ENCODE measurements at regions not wholly inside any gene's neighbourhood (a gene's known extent, or its start where the extent isn't known, plus 50 kb on each side); places are given as distances from the start of the nearest gene placed in this dataset.

DNA sequence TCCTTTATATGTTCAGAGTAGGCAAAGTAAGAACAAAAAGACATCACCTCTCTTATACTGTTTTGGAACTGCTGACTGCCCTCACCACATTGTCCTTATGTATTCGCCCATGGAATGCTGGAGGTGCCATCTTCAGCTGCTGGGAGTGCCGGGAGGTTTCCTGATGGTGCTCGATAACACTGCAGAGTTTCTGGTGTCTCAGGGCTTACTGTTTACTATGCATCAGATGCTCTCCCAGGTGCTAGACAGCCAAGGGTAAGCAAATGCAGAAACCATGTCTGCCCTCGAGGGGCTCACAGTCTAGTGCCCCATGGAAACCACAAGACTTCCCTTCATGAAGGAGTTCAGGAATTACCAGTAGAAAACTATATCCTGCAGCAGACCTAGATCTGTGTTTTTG lies 70.1 kb upstream of the SMIM23 start:
- Histone ChIP-seq H2AFZ (ENCODE audit: low read length) (no peak overlapping the region), H3K4me3 (replicated peaks in 1 of 4; ENCODE audit: control extremely low read depth in 1 of 4, insufficient read depth in 1 of 4, low read depth in 3 of 4, low read length in 4 of 4) (no peak overlapping the region), H3K9me3 (ENCODE audit: control insufficient read depth, insufficient read depth, low read depth, low read length) (no peaks in the 10 kb centered on the region), H3K27me3 (ENCODE audit: control insufficient read depth, insufficient read depth, low read length) (peaks cover 13% of the 10 kb centered on the region), H4K20me1 (ENCODE audit: control insufficient read depth, extremely low read depth, insufficient read depth, low read length) (no peaks in the 10 kb centered on the region), H3K79me2 (ENCODE audit: control insufficient read depth, insufficient read depth, low read length) (no peaks in the 10 kb centered on the region), H3K4me1 (ENCODE audit: control insufficient read depth, extremely low read depth, insufficient read depth, low read length) (no peaks in the 10 kb centered on the region), H3K9ac (ENCODE audit: insufficient read depth, low read length) (no peak overlapping the region), H3K27ac (ENCODE audit: insufficient read depth, low read length) (no peak overlapping the region), H3K36me3 (ENCODE audit: control insufficient read depth, insufficient read depth, low read length) (no peaks in the 10 kb centered on the region), H3K4me2 (ENCODE audit: extremely low read depth, insufficient read depth, low read length) (no peak overlapping the region)
- DNase-seq (ENCODE audit: low read depth in 2 of 2): no peak
- TF ChIP-seq, protein P1, sequence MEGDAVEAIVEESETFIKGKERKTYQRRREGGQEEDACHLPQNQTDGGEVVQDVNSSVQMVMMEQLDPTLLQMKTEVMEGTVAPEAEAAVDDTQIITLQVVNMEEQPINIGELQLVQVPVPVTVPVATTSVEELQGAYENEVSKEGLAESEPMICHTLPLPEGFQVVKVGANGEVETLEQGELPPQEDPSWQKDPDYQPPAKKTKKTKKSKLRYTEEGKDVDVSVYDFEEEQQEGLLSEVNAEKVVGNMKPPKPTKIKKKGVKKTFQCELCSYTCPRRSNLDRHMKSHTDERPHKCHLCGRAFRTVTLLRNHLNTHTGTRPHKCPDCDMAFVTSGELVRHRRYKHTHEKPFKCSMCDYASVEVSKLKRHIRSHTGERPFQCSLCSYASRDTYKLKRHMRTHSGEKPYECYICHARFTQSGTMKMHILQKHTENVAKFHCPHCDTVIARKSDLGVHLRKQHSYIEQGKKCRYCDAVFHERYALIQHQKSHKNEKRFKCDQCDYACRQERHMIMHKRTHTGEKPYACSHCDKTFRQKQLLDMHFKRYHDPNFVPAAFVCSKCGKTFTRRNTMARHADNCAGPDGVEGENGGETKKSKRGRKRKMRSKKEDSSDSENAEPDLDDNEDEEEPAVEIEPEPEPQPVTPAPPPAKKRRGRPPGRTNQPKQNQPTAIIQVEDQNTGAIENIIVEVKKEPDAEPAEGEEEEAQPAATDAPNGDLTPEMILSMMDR (conservative IDR thresholded peaks at IDR 0.05 in 1 of 2, IDR thresholded peaks at IDR 0.05 in 1 of 2; ENCODE audit: low read depth in 1 of 2, low read length in 2 of 2): no peak

DNA sequence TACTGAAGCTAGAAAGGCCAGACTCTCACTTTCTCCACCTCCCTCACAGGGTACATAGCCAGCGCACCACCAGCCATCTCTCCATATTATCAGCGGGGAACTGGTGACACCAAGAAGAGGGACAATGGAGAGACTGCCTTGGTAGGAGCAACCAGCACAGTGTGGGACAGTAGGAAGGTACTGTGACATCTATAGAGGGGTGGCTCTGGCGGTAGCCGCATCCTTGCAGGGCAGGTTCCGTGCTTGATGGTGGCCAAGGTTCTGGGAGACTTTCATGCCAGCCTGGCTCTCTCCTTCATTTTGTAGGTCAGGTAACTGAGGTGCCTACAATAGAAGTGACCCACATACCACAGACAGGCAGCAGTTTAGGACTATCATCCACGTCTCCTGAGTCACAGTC lies 65.5 kb upstream of the SMIM23 start:
- H3K9ac ChIP-seq (ENCODE audit: insufficient read depth, low read length): no peak overlapping the region
- H3K27ac ChIP-seq (ENCODE audit: insufficient read depth, low read length): no peak overlapping the region
- H3K79me2 ChIP-seq (ENCODE audit: control insufficient read depth, insufficient read depth, low read length): no peaks in the 10 kb centered on the region
- no peak for DNase-seq (ENCODE audit: low read depth in 2 of 2)
- TF ChIP-seq, protein P1 (conservative IDR thresholded peaks at IDR 0.05 in 1 of 2, IDR thresholded peaks at IDR 0.05 in 1 of 2; ENCODE audit: low read depth in 1 of 2, low read length in 2 of 2): no peak
- TF ChIP-seq EZH2 (IDR thresholded peaks at IDR 0.05; ENCODE audit: low read length, missing control alignments): no peak
- H3K36me3 ChIP-seq (ENCODE audit: control insufficient read depth, insufficient read depth, low read length): no peaks in the 10 kb centered on the region
- no peak overlapping the region for H3K4me2 ChIP-seq (ENCODE audit: extremely low read depth, insufficient read depth, low read length)
- no peak overlapping the region for H3K4me3 ChIP-seq (replicated peaks in 1 of 4; ENCODE audit: control extremely low read depth in 1 of 4, insufficient read depth in 1 of 4, low read depth in 3 of 4, low read length in 4 of 4)
- no peaks in the 10 kb centered on the region for H3K4me1 ChIP-seq (ENCODE audit: control insufficient read depth, extremely low read depth, insufficient read depth, low read length)
- peaks cover 8% of the 10 kb centered on the region for H3K27me3 ChIP-seq (ENCODE audit: control insufficient read depth, insufficient read depth, low read length)
- H2AFZ ChIP-seq (ENCODE audit: low read length): no peak overlapping the region
- H4K20me1 ChIP-seq (ENCODE audit: control insufficient read depth, extremely low read depth, insufficient read depth, low read length): no peaks in the 10 kb centered on the region
- no peaks in the 10 kb centered on the region for H3K9me3 ChIP-seq (ENCODE audit: control insufficient read depth, insufficient read depth, low read depth, low read length)

DNA sequence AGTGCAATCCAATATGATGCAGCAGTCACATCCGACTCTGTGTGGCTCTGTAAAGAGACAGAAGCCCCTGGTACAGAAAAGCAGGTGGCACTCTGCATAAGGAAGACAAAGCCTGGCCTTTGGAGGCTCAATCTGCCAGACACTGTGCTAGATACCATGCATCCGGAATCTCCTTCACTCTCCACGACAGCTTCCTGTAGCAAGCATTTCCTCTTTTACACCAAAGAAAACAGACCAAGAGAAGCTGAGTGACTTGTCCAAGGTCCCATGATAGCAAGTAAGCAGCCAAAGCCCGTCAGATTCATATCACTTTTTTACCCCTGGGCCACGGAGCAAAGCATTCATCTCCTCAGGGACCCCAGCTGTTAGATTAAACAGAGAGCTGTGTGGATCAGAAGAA lies 64.2 kb upstream of the SMIM23 start:
- TF ChIP-seq, protein P1 (conservative IDR thresholded peaks at IDR 0.05 in 1 of 2, IDR thresholded peaks at IDR 0.05 in 1 of 2; ENCODE audit: low read depth in 1 of 2, low read length in 2 of 2): no peak
- no peak for TF ChIP-seq EZH2 (IDR thresholded peaks at IDR 0.05; ENCODE audit: low read length, missing control alignments)

More for the DNA sequence above, 64.2 kb upstream of the SMIM23 start:
- no peak overlapping the region for H2AFZ ChIP-seq (ENCODE audit: low read length)
- H3K79me2 ChIP-seq (ENCODE audit: control insufficient read depth, insufficient read depth, low read length): no peaks in the 10 kb centered on the region
- no peaks in the 10 kb centered on the region for H3K36me3 ChIP-seq (ENCODE audit: control insufficient read depth, insufficient read depth, low read length)
- H4K20me1 ChIP-seq (ENCODE audit: control insufficient read depth, extremely low read depth, insufficient read depth, low read length): no peaks in the 10 kb centered on the region
- no peaks in the 10 kb centered on the region for H3K4me1 ChIP-seq (ENCODE audit: control insufficient read depth, extremely low read depth, insufficient read depth, low read length)
- H3K9me3 ChIP-seq (ENCODE audit: control insufficient read depth, insufficient read depth, low read depth, low read length): no peaks in the 10 kb centered on the region
- H3K4me3 ChIP-seq (replicated peaks in 1 of 4; ENCODE audit: control extremely low read depth in 1 of 4, insufficient read depth in 1 of 4, low read depth in 3 of 4, low read length in 4 of 4): no peak overlapping the region
- DNase-seq (ENCODE audit: low read depth in 2 of 2): no peak
- H3K27me3 ChIP-seq (ENCODE audit: control insufficient read depth, insufficient read depth, low read length): peaks cover 4% of the 10 kb centered on the region
- H3K4me2 ChIP-seq (ENCODE audit: extremely low read depth, insufficient read depth, low read length): no peak overlapping the region
- H3K27ac ChIP-seq (ENCODE audit: insufficient read depth, low read length): no peak overlapping the region
- H3K9ac ChIP-seq (ENCODE audit: insufficient read depth, low read length): no peak overlapping the region

Data from fibroblast of lung (primary cell).